Activated T-cell treated with anti-CD3 and anti-CD28 coated beads, Interleukin-2, amount 50 U/mL, for 1 hour (primary cell): ENCODE measurements at regions not wholly inside any gene's neighbourhood (a gene's known extent, or its start where the extent isn't known, plus 50 kb on each side); places are given as distances from the start of the nearest gene placed in this dataset.

Experiments
- DNase-seq: peaks from one replicate; pipeline ENCODE4 v3.0.0-alpha.2; 2020

DNA sequence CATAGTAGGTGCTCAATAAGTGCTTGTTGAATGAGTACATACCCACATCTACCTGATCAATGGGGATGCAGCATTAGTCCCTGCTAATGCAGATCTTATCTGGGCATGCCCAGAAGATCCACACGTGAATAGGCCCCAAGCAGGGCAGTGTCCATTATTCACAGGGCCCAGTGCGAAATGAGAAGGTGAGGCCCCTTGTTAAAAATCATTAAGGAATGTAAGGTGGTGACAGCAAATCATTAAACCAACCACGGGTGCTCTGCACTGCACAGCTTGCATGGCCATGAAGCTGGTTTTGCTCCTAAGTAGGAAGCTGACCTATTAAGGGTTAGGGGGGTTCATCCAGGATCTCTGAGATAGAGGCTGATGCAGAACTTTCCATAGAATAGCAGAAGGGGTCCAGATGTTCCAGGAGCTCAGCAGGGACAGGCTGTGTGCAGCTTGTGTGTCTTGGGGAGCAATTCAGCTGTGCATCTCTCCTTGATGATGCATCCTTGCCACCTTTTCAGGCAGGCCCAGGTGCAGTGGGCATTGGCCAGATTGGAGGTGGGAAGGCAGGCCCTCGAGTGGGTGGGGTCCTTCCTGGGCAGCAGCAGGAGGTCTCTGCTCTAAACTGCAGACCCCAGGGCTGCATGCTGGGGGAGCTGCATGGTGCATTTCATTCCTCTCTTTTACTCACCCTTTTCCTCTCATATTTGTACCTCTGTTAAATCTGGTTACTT, 231.3 kb upstream of the PWP1 start:
- no peak for DNase-seq

DNA sequence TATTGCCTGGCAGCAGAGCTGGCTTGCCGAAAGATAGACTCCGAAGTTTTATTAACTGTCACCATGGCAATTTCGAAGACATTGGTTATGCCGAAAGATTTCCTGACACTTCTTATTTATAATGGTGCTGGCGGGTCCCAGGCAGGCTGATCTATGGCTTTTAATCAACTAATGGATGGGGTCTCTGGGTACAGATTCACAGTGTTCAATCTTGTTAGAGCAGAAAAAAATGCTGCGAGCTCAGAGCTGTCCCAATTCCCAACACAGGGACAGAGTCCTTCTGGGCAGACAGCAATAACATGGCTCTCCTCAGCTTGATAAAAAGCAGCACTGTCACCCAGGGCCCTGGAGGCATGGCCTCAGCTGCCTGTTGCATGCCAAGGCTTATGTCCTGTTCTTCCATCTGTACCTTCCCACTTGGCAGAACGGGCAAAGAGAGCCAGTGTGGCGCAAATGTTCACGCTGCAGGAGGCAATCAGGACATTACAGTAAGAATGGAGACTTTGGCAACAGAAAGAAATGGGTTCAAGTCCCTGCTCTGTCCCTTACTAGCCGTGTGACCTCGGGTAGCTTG, 228.2 kb upstream of the PWP1 start:
- no peak for DNase-seq

DNA sequence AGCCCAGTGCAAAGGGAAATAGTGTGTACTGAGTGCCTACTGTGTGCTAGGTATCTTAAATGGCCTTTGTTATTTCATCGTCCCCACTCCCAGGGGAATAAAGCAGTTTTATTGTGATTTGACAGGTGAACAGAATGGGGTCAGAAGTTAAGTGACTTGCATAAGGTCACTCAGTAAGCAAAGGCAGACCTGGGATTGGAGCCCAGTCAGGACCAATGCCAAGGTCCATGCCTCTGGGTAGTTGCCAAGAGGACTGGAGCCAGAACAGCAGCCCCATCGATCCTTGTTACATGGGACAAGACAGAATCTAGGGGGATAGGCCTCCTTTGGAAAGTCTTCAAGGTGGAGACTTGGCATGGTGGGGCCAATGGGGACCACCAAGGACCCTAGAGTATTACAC, 227.4 kb upstream of the PWP1 start:
- no peak for DNase-seq

DNA sequence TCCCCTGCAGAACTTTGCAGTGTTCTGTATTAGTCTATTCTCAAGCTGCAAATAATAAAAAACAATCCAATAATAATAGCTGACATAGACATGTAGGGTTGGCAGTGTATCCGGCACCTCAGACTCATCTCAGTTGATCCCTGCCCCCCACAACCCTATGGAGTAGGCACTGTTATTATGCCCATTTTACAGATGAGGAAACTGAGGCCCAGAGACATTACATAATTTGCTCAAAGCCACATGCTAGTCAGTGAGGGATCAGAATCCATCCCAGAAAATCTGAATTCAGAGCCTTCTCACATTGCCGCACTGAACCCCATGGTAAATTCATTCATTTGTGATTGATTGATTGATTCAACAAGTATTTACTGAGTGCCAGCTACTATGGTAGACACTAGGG, 226.6 kb upstream of the PWP1 start:
- DNase-seq: no peak

DNA sequence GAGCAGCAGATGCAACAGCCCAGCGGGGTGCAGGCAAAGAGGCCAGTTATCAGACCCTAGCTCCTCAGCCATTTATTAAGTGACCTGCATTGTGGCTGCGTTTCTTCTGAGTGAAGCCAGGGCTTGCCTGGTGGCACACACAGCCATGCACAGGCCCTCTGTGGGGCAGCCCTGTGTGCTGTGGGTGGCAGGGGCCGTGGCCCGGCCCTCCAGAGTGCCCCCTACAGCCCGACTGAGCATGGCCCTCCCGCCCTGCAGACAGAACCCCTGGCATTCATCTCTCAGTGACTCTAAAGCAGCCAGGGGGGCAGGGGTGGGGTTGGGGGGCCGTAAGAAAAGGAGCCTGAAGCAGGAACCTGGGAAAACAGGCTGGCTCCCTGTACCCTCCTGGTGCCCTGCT, 226.0 kb upstream of the PWP1 start:
- no peak for DNase-seq

DNA sequence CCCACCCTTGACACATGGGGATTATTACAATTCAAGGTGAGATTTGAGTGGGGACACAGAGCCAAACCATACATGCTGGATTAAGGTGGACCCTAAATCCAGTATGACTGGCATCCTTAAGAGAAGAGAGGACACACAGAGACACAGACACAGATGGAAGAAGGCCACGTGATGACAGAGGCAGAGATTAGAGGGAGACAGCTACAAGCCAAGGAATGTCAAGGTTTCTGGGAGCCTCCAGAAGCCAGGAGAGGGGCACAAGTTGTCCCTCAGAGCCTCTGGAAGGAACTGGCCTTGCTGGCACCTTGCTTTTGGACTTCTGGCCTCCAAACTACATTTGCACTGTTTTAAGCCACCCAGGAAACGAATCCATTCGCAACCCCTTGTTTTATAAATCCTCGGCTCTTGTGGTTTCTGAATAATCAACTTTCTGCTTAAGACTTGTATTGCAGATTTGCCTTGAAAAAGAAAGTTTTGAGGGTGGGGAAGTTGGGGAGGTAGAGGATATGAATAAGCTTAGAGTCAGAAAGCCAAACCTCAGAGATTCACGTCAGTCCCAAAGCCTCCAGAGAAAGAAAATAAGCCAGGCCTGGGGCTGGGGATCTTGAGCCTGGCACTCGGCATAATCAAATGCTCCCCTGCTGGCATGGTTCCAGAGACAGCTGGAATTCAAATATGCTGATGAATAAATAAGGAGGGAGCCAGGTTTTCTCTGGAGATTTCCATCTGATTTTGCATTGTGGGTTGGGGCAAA, 224.2 kb upstream of the PWP1 start:
- DNase-seq: no peak

DNA sequence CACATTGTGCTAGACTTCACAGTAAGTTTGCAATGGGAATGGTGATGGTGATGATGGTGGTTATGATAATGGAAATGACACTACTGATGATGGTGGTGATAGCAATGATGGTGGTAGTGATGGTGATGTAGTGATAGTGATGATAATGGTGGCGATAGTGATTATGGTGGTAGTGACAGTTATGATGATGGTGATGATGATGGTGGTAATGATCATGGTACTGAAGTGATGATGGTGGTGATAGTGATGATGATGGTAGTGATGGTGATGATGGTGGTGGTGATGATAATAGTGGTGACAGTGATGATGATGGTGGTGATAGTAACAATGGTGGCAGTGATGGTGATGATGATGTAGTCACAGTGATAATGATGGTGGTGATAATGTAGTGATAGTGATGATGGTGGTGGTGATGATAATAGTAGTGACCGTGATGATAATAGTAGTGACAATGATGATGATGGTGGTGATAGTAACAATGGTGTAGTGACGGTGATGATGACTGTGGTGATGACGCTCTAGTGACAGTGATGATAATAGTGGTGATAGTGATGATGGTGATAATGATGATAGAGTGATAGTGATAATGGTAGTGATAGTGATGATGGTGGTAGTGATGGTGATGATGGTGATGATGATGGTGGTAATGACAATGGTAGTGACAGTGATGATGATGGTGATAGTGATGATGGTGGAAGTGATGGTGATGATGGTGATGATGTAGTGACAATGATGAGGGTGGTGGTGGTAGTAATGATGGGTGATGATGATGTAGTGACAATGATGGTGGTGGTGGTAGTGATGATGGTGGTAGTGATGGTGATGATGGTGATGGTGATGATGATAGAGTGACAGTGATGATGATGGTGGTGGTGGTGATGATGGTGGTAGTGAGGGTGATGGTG, 222.9 kb upstream of the PWP1 start:
- no peak for DNase-seq

DNA sequence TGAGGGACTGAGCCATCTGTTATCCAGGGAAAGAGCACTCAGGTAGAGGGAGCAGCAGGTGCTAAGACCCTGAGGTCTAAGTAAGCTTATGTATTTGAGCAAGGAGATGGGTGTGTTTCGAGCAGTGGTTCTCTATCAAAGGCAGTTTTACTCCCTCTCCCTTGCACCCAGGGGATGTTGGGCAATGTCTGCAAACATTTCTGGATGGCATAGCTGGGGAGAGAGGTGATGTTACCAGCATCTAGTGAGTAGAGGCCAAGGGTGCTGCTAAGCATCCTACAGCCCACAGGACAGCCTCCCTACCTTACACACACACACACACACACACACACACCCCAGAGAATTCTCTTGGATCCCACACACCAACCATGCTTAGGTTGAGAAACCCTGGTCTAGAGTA, 221.0 kb upstream of the PWP1 start:
- DNase-seq: no peak

DNA sequence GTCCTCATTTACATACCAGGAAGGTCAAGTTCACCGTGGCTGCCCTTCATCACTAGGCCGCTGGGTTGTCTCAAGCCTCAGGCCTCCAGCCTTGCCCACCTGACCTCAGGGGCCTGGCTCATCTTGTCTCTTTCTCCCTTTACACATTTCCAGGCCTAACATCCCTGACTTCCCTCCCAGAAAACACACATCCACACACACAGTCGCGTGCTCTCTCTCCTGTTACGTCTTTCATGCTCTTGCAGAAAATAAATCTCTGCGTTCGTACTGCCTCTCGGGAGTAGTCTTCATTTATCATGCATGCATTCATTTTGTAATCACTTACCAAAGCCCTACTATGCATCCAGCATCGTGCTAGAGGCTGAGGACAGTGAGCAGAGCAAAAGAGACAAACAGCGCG, 220.0 kb upstream of the PWP1 start:
- DNase-seq: no peak

DNA sequence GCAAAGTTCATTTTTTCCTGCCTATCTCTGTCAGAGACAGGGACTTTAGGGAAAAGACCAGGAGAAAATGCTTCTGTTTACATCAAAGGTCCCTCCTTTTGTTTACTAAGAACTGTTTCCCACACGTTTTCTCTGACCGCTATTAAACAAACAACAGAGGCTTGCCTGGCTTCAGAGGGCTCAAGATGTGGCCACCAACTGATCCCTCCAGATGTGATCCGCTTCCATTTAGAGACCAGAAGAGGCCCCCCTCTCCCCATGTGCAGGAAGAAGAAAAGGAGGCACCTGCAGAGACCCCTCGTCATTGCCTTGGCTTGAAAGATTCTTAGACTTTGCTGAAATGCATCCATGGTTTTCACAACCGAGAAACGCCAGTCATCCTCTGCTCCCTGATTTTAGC, 217.9 kb upstream of the PWP1 start:
- DNase-seq: no peak

DNA sequence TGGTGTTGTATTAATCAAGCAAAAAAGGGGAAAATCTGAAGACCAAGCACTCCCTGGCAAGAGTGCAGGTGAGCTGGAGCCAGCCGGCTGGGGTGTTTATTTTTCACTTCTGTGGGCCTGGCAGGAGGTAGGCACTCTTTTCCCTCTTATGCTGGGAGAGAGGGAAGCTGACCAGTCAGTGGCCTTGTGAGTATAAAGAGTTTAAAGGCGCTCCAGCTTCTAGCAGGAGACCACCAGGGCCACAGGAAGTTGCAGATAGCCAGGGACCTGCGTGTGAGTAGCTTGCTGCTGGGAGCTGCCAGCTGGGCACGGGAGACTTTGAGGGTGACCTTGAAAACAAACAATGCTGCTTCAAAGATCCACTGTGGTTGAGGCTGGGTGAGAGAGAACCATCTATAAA, 217.4 kb upstream of the PWP1 start:
- DNase-seq: no peak

DNA sequence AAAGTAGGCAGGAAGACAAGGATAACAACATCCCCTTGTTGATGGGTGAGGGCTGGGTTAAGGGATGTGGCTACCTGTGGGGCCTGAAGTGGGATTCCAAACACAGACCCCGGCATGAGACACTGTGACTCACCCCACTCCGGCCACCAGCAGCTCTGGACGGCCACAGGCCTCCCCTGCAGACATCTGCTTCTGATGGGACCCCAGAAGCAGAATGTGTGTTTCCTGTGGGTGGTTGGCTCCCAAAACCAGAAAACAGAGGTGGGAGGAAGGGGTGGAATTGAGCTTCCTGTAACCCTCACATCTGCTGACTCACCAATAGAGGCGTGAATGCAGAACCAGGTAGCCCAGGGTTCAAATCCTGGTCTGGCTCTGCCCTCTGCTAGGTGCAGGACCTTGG, 216.6 kb upstream of the PWP1 start:
- no peak for DNase-seq

DNA sequence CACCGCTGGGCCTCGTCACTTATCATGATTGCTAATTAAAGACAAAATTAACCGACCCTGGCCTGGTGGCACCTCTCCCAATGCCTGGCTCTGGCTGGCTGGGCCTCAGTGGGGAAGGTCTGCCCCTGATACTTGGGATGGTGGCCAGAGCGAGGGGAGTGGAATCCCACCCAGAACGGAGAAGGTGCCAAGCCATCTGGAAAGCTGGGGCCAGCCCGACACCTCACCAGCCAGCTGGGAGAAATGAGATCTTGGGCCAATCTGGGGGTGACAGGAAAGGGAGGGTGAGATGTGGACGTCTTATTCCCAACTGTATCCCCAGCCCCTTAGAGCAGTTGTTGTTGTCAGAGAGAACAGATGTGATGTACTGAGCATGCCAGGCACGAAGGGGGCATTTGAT, 215.0 kb upstream of the PWP1 start:
- no peak for DNase-seq

DNA sequence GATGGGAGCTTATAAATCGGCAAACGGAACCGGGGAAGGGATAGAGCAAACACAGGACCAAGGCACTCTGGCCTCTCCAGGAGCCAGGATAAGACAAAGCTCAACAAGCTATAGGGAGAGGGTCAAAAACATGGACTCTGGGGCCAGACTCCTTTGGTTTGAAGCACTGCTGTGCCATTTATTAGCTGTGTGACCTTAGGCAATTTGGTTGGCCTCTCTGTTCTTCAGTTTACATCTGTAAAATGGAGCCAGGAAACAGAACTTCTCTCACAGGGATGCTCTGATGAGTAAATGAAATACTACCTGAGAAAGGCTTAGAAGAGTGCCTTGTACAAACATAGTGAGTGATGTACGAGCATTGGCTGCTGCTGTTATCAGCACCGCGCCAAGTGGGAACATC, 213.3 kb upstream of the PWP1 start:
- DNase-seq: no peak

DNA sequence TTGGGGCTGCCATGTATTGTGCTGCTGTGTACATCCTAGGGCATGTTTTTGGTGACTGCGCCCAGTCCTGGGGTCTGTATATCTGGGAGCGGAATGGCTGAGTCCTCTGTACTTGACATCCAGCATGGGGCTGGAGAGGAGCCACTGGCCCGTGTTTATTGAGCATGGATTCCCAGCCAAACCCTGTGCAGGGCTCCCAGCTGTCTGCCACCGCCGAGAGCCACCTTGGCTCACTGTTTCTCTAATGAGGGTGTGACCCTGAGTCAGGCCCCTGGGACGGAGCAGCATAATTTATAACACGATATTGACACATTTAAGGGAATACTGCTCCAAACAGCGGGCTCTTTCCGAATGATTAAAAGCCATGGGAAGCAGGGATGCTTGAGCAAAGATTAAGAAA, 211.5 kb upstream of the PWP1 start:
- no peak for DNase-seq

DNA sequence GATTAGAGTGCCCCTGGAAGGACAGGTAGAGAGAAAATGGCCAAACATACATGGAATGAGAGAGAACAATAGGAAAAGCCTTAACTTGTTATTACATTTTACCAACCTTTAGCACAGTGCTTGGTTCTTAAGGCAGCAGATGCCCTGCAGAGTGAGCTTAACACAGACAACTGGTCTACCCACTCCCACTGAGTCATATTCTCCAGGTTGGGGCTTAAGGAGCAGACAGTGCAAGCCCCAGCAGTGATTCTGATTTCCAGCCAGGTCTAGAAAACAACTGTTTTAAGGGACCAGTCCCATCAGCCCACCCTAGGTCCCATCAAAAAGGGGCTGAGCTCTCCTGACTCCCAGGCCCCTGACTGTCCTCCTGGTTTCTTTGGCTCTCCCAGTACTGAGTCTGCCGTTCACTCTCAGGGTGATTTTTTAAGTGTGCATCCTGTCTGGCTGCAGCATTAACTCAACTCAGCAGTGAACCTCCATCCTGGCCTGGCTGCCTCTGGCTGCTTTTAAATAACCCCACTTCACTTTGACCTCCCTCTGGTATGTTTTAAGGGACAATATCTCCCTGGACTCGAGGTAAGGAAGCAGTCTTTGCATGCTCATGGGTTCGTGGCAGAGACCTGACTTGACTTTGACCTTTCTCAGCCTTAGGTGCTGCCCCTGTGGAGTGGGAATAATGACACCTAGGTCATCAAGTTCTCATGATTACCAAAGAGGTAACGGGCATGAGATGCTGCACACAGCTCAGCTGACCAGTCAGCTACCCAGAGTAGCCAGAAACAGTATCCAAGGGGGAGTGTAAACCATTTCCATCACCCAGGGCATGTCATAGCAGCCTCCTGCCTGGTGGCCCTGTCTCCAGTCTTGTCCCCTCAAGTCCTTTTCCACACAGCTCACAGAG, 210.7 kb upstream of the PWP1 start:
- no peak for DNase-seq

DNA sequence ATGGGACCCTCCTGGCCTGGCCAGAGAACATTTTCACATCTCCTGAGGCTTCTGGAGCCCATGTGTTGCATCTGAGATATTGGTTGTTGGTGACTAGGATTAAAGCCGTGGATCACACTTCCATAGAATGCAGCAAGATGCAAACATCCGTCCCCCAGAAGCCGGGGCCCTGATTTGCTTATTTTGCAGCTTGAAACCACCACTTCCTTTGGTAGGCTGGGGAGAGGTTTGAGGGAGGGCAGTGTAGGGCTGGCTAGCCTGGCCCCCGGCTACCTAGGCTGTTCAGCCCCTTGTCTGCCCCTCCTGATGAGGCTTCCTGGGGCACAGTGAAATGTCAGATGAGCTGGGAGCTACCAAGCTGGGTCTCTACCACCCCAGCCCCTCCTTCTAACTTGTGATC, 209.7 kb upstream of the PWP1 start:
- DNase-seq: no peak

DNA sequence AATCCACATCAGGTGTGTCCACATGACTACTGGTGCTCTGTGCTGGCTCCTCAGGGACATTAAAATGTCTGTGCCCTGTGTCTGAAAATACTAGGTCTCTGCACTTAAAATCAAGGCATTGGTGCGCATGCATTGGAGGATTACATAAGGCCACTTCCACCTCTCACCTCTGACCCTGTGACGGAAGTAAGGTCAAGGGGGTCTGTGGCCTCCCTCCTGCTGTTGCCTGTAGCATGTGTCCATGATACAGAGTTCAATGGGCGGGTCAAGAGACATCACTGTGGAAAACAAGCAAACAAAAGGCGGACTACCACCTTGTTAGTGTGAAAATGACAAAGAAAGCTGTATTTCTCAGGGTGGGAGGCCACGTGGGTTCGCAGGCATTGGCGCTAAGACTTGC, 208.6 kb upstream of the PWP1 start:
- DNase-seq: no peak

DNA sequence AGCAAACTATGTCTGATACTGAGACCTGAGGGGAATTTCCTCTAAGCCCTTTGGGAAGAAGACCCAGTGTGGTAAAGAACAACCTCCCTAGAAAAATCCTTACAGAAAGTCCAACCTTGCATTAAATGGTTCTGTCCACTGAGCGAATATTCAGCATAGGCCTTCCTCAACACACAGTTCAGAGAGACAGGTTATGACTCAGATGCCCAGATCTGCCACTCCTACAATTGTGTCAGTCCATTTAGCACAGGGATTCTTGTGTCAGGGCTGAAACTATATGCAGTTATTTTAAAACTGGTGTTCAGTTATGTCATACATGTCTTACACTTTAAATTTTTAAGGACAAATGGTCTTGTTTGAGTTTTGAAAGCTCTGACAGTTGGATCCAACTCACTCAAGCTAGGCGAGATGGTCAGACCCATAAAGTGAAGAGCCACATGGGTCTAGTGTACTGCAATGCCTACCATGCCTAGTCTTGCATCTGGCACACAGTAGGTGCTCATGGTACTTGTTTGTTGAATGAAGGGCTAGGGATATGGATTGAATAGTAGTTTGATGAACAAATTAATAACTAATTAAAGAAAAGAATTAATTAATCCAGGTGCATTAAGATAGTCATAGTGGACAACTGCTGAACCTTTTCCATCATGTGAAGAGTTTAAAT, 207.5 kb upstream of the PWP1 start:
- no peak for DNase-seq

DNA sequence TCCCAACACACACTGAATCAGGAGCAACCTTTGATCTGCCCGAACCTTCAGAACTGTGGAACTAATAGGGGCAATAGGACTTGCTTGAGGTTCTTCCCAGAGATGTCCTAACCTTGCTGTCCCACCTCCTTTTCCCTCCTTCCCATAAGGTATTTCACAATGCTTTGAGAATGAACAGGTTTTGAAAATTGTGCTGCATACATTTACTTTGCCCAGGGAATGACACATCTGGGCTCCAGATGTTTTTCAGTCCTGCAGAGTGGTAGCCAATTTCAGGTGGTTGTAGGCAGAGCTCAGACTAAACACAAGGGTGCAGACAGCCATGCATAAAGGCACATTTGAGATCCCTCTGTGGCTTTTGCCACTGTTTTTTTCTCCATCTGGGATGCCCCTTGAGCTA, 206.7 kb upstream of the PWP1 start:
- no peak for DNase-seq

DNA sequence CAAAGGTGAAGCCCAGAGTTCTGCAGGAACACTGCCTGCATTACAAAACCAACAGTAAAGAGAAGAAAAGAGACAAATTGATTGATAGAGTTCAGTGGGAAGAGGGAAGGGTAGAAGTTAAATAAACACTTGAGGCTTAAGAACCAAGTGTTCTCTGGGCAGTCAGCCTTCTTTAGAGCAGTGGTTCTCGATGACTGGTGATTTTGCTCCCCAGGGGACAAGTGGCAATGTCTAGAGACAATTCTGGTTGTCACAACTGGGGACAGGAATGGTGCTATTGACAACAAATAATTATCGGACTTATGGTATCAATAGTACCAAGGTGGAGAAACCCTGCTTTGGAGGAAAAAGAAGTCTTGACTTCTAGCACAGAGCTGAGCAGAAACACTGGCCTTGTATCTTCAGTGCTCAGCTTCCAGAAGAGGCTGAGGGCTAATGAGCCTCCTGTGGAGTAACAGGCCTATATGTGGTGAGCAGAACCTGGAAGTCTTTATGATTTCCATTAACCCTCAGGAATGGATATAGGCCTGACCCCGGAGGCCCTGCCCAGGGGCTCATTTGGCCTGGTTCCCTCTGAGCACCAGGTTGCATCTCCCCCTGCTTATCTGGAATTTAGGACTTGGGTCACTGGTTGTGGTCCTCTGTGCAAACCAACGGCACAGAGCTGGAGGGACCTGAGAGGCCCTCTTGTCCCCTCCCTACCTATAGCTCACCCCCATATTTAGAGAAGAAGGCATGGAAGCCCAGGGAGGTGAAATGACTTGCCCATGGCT, 204.6 kb upstream of the PWP1 start:
- DNase-seq: no peak
